HG03060 (cell line): ENCODE measurements at regions not wholly inside any gene's neighbourhood (a gene's known extent, or its start where the extent isn't known, plus 50 kb on each side); places are given as distances from the start of the nearest gene placed in this dataset.
"Not testable (repeated sequence)": the region's sequence is repeated elsewhere in the genome, so short reads cannot be mapped to it uniquely, and the experiment has no call there.

Source experiments
- ATAC-seq: cut with Tn5 transposase; IDR thresholded peaks from one replicate; pipeline ENCODE4 v1.9.1; 2021; ENCODE audit warnings: low read depth, moderate number of reproducible peaks; ENCODE audit not compliant: unreplicated experiment

DNA sequence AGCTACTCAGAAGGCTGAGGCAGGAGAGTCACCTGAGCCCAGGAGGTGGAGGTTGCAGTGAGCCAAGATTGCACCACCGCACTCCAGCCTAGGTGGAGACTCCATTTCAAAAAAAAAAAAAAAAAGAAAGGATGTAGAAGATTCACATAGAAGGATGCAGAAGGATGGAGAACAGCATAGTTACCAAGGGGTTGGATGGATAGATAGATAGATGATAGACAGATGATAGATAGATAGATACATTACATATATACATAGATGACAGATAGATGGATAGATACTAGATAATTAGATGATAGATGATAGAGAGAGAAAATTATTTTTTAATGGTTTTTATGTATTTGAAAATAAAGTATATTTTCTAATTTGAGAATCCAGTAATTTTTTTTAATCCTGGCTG, 160.7 kb upstream of the ARID1B start:
- ATAC-seq: no peak

DNA sequence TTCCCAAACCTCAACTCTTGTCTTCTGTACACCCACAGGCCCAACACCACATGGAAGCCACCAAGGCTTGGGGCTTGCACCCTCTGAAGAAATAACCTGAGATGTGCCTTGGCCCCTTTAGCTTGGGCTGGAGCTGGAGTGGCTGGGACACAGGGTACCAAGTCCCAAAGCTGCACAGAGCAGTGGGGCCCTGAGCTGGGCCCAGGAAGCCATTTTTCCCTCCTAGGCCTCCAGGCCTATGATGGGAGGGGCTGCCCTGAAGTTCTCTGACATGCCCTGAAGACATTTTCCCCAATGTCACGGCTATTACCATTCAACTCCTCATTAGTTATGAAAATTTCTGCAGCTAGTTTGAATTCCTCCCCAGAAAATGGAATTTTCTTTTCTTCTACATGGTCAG, 163.2 kb upstream of the ARID1B start:
- no peak for ATAC-seq

DNA sequence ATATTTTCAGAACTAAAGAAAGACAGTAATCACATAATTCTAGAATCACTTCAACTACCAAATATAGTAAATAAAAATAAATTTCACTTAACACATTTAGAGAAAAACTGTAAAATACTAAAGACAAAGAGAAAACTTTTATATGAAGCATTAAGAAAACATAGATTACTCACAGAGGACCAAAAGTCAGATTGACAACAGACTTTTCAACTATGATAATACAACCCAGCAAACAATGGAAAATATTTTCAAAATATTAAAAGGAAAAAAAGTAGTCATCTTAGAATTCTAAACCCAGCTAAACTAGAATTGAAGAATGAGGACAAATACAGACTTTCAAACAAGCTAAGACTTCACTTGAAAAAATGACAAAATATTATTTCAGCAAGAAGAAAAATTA, 164.8 kb upstream of the ARID1B start:
- no peak for ATAC-seq

DNA sequence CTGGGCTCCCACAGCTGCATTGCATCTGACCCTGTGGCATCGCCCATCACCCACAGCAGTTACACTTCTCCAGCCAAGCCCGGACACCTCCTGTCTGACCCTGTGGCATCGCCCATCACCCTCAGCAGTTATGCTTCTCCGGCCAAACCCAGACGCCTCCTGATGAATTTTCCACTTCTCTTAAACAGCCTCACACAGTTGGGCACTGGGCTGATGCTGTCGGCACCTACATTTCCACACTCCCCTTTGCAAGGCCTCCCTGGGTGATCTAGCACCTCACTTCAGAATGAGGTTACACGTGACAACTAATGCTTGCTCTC, 175.2 kb upstream of the ARID1B start:
- ATAC-seq: no peak

DNA sequence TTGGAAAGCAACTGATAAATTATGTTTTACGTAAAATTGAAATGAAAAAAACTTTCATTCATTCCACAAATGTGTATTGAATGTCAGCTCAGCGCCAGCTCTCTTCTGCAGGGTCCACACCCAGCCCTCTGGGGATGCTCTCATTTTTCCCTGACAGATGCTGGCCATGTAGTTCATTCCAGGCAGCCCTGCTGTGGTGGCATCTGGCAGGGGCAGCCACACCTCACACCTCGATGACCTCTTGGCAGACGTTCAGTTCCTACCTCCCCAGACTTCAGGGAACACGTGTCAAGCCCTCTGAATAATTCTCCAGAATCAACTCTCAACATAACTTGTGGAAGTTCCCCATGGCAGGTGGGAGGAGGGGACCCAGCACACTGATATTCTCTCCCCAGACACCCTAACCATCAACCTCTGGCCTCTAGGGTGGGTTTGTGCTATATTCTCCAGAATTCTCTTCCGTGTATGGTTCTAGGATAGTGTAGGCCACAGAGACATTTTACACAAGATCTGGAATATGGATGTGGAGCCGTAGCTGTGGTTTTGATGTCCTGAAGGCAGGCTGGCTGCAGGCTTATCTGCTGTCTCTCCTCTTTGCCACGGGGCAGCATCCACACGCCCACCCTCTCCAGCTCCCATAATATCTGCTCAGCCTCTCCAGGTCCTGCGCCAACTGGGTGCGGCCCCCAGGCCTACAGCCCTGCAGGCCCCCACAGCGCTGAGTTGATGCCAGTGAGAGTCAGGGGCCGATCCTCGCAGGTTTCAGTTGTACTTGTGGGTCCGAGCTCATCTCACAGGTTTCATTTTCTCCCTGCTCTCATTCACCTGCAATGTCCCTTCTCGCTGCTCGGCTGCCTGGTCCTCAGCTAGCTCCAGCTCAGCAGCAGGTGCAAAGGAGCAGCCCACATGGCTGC, 175.8 kb upstream of the ARID1B start:
- ATAC-seq: no peak

DNA sequence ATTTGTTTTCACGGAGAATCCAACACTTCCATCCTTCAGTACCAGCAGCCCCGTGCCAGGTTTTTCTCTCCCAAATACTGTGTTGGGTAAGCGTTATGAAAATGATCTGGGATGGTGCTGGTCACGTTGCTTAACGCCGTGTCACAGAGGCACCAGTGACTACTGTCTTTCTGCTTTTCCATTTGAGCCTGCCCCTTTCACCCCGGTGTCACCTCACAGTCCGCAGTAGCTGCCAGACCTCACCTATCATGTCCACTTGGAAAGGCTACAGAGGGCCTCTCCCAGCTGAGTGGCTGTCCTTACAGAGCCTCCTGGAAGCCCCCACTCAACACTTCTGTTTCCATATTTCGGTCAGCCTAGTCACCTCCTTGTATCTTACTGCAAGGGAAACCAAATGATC, 176.5 kb upstream of the ARID1B start:
- ATAC-seq: no peak

DNA sequence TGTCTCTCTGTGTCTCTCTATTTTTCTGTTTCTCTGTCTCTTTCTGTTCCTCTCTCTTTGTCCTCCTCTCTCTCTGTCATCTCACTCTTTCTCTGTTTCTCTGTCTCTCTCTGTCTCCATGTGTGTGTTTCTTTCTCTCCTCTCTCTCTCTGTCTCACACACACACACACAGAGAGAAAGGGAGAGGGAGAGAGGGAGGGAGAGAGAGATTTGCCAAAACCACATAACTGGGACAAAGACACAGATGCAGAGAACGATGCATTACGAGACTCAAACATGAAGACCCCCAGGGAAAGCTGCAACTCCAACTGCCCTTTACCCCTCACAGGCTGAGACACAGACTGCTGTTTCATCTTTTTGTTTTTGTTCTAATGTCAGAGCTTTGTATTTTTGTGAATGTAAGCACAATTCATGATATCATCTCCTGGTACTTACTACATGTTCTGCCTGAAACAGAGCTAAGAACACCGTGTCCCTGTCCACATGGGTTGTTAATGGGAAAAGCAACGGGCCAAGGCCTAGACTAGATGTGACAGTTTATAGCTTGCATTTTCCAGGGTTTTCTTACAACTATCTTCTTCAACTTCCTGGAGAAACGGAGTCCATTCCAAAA, 177.1 kb upstream of the ARID1B start:
- no peak for ATAC-seq

DNA sequence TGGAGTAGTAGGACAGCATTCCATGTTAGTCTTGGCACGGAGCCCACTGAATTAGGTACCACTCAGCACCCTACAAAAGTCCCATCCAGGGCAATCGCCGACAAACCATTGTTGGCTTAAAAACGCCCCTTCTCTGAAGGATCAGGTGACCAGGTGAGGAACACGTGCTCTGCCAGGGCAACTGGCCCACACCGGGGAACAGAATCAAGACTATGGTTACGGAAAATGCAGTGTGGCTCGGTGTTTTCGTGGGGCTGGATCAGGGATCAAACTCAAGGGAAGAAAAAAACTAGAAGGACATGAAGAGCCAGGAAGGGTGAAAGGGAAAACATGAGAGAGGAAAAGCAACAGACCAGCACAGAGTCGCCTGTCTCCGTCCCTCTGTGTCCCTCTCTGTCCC, 177.8 kb upstream of the ARID1B start:
- no peak for ATAC-seq

DNA sequence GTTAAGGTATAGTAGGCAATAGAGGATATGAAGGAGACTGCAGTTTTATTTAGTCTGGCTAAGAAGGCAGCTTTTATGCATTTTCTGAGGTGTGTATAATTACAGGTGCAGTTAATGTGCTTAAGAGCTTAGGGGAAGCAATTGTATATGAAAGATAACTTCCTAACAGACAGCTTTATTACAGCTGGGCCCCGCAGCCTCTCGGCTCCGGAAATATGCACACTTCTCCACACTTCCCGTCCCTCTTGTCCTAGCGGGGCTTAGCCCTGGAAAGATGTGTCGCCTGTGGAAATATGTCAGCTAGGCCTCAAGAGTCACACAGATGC, 178.4 kb upstream of the ARID1B start:
- ATAC-seq: no peak

DNA sequence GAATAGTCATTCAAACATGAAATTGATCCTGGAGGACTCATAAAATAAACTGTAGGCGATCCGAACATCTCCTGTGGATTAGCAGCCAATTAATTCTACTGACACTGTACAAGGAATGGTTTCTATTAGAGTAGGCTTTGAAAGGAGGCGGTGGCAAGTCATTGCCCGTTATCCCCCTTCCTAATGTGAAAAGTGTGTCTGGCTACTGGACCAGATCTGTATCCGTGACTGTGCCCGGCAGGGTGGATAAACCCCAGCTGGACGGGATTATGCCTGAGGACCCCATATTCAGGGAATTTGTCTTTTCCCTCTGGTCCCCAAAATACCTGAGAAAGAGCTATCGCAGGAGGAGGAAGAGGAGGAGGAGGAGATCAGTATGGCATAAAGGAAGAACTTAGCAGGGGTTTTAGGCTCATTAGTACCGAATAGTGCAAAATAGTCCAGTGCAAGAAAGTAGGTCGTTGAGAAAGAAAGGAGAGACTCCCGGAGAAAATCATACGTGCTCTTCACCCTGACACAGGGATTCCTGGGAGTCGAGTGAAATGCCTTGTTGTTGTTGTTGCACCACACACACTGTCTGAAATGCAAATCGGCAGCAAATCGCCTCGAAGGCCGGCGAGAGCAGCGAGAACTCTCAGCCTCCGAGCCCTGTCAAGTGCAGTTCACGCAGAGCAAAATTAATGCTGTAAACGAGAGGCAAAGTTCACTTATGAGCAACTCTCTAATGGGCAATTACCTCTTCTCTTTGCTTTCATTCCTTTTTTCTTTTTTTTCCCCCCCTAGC, 178.9 kb upstream of the ARID1B start:
- no peak for ATAC-seq

DNA sequence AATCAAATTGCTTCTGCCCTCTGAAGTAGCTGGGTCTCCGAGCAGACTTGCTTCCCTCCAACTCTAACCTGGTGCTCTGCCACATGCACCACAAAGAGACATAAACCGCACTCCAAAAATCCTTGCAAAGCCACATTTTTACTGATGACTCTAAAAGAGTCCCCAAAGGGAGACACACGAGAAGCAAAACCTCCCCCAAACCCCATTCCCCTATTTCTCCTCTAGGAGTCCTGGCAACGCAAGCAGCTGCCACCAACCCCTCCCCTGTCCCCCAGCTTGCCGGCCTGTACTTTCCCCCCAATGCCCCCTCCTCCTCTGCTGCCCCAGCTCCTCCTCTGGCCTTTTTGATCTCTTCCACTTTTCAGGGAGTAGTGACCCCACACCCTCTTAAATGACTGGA, 180.1 kb upstream of the ARID1B start:
- ATAC-seq: no peak

DNA sequence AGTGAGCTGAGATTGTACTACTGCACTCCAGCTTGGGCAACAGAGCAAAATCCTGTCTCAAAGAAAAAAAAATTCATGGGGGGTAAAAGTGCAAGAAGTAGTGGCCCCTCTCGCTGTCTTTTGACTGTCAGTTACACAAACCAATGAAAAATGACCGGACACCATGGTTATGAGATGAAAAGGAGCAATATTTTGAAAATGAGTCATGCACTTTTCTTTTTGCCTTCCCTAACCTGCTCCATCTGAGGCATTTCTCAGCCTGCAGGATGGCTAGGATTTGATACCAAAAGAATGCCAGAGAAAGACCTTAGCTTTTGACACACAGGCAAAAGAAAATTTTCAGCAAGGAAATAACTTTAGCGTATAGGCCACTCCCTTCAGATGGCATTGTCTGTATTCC, 181.7 kb upstream of the ARID1B start:
- no peak for ATAC-seq

DNA sequence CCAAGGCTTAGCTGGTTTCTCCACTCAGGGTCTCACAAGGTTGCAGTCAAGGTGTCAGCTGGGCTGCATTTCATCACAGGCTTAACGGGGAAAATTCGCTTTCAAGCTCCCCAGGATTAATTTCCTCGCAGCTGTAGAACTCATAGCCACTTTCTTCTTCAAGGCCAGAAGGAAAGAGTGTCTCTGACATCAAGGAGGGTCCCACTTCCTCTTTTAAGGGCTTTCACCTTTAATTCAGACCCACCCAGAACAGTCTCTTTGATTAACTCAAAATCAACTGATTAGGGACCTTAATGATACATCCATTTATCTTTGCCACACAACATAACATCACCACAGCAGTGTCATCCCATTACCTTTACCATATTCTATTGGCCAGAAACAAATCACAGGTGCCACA, 183.3 kb upstream of the ARID1B start:
- ATAC-seq: no peak

DNA sequence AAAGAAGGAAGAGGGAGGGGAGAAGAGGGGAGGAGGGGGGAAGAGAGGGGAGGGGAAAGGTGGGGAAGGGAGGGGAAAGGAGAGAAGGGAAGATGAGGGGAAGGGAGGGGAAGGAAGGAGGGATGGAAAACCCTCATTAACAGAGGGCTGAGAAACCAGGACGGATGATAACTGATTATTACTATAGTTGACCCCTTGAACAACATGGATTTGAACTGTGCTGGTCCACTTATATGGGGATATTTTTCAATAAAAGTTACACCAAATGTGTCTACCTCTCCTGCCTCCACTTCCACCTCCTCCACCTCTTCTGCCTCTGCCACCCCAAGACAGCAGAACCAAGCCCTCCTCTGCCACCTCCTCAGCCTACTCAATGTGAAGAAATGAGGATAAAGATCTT, 184.1 kb upstream of the ARID1B start:
- ATAC-seq: no peak

DNA sequence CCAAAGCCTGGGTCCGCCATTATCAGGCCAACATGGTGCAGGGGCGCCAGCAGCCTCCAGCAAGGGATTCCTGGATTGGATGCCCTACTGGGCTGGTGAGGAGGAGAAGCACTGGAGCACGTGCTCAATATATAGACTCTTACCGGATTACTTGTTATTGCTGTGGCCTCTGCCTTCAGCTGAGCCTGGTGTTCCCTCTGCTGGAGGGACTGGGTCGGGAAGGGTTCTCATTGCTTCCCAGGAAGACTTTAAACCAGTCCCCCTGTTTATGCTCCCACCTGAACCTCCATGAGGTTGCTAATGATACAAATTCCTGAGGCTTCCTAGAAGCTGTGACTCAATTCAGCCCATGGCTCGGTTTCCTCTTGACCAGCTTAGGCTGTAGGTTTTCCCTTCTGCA, 186.7 kb upstream of the ARID1B start:
- no peak for ATAC-seq

DNA sequence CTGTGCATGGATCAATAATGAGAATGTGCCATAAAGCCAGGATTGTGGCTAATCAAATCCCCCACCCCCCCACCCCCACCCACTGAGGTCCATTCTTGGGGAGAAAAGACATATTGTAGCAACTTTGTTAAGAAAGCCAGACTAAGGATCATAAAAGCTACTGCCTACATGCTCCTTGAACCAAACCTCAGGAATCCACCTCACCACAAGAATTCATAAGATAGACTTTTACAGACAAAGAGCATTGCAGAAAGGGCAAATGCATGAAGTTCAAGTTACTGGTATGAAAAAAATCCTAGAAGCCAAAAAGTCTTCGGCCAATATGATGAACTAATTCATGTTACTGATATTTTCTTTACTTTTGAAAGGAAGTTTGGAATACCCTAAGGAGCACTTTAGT, 187.9 kb upstream of the ARID1B start:
- no peak for ATAC-seq

DNA sequence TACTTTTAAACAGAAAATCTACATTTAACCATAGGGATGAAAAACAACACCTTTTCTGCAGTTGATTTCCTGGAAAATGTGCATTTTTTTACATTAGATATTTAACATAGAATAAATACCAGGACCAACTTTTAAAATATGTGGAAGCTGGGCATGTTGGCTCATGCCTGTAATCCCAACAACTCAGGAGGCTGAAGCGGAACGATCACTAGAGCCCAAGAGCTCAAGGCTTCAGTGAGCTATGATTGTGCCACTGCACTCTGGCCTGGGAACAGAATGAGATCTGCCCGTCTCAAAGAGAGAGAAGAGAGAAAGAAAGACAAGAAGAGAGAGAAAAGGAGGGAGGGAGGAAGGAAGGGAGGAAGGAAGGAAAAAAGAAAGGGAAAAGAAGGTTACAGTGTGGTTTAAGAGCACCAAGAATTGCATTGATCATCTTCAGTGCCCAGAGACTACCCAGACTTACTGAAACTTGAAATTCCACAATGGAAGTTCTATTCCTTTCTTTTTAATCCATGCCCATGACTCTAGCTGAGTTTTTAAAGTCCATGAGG, 189.4 kb upstream of the ARID1B start:
- ATAC-seq: no peak

DNA sequence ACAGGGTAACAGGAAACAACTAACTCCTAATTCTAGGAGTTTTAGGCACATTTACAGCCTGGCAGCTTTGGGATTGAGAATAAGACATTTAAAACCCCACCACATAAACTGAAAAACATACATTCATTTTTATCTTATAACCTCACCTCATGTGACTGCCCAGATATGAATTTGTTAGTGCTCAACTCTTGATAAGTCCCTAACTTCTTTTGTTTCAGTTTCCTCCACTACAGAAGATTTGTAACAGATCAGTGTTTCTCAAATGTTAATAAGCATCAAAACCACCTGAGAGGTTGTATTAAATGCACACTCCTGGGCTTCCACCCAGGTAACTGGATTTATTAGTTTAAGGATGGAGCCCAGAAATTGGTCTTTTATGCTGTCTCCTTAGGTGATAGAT, 190.1 kb upstream of the ARID1B start:
- ATAC-seq: no peak

DNA sequence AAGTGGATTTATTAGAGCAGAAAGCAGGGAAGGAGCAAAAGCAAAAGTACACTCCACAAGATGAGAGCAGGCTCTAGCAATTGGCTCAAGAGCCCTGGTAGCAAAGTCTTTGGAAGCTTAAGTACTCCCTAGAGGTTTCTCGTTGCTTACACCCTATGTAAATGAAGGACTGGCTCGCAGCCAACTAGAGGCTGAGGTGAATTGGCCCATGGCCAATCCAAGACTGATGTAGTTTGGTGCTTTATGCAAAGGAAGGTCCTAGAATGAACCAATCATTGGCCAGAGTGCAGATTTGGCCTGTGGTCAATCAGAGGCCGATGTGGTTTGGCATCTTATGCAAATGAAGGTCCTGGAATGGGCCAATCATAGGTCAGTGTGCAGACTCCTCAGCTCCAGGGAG, 191.3 kb upstream of the ARID1B start:
- ATAC-seq: no peak

DNA sequence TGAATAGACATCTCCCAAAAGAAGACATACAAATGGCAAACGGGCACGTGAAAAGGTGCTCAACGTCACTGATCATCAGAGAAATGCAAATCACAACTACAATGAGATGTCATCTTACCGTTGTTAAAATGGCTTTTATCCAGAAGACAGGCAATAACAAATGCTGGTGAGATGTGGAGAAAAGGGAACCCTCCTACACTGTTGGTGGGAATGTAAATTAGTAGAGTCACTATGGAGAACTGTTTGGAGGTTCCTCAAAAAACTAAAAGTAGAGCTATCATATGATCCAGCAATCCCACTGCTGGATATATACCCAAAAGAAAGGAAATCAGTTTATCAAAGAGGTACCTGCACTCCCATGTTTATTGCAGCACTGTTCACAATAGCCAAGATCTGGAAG, 193.1 kb upstream of the ARID1B start:
- not testable (repeated sequence) for ATAC-seq

DNA sequence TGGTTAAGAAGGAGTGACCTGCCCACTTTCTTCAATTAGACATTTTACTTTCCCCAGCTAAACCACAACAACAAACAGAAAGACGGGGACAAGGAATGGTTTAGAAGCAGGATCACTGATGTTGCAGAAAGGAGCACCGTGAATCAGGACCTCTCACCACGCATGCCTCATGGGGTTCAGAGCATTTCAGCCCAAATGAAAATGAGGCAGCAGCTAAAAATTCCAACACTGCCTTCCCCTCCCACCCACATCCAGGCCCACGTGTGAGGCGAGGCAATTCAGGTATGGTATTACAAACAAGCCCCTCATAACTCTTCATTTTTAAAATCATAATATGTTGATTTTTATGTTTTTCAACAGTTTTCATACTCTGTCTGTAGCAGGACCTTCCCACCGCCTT, 194.1 kb upstream of the ARID1B start:
- ATAC-seq: no peak
